HG03066 (cell line): ENCODE measurements at regions not wholly inside any gene's neighbourhood (a gene's known extent, or its start where the extent isn't known, plus 50 kb on each side); places are given as distances from the start of the nearest gene placed in this dataset.

ENCODE experiments used
- ATAC-seq: cut with Tn5 transposase; IDR thresholded peaks from one replicate; pipeline ENCODE4 v1.9.1; 2021; ENCODE audit warnings: low read depth; ENCODE audit not compliant: unreplicated experiment

DNA sequence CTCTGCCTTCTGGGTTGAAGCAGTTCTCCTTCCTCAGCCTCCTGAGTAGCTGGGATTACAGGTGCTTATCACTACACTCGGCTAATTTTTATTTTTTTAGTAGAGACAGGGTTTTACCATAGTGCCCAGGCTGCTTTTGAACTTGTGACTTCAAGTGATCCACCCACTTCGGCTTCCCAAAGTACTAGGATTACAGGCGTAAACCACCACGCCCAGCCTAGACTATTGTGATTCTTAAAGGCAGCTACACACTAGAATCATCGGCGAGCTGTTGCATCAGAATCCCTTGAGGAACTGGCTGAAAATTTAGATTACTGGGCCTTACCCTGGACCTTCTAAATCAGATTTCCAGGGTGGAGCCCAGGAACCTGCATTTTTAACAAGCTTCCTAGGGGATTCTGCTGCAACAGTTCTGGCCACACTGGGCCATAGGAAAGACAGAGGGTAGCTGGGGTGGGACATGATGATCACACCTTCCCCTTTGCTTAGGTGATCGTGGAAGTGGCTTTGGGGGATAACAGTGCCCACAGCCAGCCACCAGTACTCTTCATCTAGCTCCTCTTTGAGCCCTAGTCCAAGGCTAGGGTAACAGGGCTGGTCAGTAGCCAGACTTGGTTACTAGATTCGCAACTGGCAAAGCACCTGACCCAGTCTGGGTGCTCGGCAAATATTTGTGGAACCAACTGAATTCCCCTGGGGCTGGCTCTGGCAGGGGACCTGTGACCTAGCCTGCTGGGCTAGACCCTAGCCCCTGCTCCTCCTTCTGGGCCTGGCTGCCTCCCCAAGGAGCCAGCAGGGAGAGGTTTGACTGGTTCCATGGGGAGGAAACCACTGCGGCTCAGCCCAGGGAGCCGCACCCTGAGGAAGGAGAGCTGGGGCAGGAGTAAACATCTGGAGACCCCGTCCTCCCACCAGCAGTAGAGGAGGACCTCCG, 67.1 kb upstream of the DUSP5 start:
- no peak for ATAC-seq

DNA sequence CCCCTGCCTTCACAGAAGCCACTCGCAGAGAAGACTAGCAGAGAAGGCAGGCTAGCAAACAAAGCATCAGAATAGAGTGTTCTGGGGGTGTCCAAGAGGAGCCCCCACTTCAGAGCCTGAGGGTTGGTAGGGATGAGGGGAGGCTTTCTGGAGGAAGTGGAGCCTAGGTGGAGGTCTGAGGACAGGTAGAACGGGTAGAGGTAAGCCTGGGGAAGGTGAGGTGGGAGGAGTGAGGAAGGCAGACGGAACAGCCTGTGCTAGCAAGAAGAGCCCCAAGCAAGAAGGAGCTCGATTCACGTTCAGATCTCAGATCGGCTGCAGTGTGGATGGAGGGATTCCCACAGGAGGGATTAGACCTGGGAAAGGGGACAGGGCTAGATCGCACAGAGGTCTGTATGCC, 66.0 kb upstream of the DUSP5 start:
- no peak for ATAC-seq

DNA sequence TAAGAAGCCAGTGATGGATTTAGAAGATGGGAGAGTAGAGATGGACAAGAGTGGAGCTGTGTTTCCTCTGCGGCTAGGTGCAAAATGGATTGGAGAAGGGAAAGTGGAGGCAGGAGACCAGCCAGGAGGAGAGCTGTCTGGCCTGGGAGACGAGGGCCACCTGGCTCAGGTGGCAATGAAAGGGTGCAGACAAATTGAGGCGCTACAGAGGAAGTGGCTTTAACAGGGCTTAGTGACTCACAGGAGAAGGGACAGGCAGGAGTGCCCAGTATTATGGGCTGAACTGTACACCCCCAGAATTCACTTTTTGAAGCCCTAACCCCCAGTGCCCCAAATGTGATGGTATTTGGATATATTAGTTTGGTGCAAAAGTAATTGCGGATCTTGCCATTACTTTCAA, 65.6 kb upstream of the DUSP5 start:
- no peak for ATAC-seq

- no peak for ATAC-seq
These were observed 64.7 kb upstream of the DUSP5 start for GRCh38 chr10:110432814-110433565.

- ATAC-seq = no peak
These were observed 64.0 kb upstream of the DUSP5 start for GRCh38 chr10:110433740-110434139.

DNA sequence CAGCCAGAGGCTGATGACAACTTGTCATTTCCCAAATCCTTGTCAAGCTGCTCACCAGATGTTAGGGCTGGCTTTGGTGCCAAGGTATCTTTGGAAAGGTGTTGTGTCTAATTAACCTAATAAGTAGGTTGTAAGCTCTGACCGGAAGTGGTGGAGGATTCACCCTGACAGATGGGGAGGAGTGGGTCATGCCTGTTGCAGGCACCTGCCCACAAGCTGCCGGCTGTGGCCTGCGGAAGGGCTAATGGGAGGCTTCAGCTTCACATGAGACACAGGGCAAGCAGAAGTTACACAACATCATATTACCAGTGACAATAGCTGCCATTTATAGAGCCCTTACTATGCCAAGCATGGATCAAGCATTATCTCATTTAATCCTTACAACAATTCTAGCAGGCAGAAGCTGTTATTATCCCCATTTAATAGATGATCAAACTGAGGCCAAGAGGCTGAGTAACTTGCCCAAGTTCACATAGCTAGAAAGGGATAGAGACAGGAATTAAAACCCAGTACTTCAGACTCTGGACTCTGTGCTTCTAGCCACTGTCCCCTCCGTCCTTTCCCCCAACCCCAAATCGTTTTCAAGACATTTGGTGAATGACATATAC, 63.1 kb upstream of the DUSP5 start:
- ATAC-seq = no peak

DNA sequence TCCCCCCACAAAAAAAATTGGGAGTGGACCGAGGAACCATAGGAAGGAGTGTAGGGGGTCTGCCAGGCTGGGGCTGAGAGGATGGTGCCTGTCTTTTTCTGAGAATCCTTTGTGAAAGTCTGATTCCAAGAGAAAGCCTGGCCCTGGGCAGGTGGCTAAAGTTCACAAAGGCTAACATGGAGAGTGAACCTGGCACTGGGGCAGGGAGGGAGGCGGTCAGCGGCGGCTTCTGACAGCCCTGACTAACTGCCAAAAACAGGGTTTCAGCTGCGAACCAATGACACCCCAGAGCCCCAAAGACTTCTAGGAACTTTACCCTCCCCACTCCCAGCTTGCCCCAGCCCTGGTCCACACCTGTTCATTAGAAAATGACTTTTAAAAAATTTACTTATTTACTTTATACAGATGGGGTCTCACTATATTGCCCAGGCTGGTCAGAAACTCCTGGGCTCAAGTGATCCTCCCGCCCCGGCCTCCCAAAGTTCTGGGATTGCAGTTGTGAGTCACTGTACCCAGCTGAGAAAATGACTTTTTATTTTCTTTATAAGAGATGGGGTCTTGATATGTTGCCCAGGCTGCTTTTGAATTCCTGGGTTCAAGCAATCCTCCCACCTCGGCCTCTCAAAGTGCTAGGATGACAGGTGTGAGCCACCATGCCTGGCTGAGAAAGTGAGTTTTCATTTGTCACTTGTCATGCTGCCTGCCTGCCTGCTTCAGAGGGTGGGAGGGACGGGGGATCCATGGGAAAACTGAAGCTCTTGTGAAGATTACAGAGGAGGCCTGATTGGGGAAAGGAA, 61.0 kb upstream of the DUSP5 start:
- ATAC-seq = no peak

- ATAC-seq = no peak
These were observed 60.4 kb upstream of the DUSP5 start for GRCh38 chr10:110437351-110437605.

DNA sequence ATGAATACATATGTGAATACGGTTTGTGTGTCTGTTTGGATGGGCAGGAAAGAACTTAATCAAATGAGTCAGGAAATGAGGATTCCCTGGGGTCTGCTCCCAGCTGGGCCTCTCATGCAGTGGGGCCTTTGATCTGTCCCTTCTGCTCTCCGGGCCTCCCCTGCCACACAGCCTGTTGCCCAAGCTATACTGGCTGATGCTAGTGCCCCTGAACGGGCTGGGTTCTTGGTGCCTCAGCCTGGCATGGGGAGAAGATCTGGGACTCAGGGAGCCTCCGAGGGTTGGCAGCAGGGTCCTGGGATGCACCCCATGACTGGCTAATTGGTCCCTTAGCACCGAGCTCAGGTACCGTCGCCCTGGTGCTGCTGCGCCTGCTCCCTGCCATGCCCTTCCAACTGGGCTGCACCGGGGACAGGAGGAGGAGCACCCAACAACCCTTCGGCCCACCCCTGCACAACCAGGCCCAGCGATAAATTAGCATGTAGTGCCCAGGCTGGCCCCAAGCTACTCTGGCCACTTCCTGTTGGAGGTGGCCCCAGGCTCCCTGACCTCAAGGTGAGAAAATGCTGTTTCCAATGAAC, 59.9 kb upstream of the DUSP5 start:
- ATAC-seq = no peak

- ATAC-seq = no peak
These were observed 55.0 kb upstream of the DUSP5 start for GRCh38 chr10:110442746-110443145.

GRCh38 chr10:110443239-110444003, 54.3 kb upstream of the DUSP5 start:
- no peak for ATAC-seq

DNA sequence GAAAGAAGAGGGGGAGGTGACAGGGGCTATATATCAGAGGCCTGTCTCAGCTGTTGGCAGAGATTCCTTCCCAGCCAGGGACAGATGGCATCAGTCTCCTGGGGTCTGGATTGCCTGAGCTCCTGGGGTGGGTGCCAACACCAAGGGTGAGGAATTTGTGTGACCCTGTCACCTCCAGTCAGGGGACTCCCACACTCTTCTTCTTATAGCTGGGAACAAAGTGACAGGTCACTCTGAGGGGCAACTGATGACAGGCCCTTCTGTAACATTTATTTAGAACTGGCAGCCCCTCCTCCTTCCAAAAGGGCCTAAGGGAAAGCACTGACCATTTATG, 53.7 kb upstream of the DUSP5 start:
- ATAC-seq = no peak

DNA sequence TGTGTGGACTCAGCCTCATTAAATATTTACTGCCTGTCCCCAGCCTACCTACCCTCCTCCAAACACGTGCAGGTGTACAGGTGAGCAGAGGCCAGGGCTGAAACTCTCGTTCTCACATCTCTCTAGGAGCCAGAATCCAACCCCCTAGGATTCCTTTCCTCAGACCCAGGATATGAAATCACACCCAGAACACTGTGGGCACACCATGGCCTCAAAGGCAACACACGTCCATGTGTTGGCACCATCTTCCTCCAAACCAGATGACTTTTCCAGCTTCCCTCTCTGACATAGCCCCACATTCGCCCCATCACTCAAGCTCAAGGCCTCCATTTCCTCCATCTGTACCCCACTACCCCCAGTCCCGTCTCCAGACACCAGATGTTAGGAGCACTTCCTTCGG, 51.8 kb upstream of the DUSP5 start:
- ATAC-seq = no peak

GRCh38 chr10:110446277-110446676, 51.4 kb upstream of the DUSP5 start:
- ATAC-seq = no peak

DNA sequence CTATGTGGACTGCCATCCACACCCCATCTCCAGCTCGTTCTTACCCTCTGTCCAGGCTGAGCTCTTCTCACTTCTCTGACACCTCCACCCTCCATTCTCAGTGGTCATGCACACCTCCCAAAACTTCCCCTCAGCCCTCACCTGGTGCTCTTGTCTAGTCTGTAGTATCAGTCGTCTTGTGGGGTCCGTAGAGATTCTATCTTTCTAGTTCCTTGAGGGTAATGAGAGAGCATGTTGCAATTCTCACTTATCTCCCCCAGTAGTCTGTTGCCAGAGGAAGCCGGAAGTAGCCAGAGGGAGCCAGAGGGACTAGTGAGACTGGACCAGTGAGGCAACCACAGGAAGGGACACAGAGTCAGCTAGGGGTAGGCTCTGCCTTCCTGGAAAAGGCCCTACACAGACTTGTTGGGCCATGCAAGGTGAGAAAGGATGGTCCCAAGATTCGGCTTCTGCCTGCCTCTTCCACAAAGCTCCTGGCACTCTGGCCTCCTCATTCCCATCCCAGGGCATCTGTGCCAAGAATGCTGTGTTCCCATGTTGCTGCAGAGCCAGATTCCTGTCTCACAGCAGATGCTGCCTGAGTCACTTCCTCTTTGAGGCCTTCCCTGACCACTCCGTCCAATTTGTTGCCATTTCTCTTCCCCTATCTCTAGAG, 50.6 kb upstream of the DUSP5 start:
- no peak for ATAC-seq

- ATAC-seq = no peak
These were observed 49.8 kb upstream of the DUSP5 start for GRCh38 chr10:110447886-110448285.
